SK-N-SH (cell line): ENCODE measurements at regions not wholly inside any gene's neighbourhood (a gene's known extent, or its start where the extent isn't known, plus 50 kb on each side); places are given as distances from the start of the nearest gene placed in this dataset.
A peak's percentile ranks its signal among the peaks of the same experiment; 100 is the strongest.

ENCODE experiments used
- CTCF ChIA-PET: fragments of 300-600, 350-600 bp; formaldehyde crosslinking; extraction: SDS; loops from one replicate; lab custom pipeline; 2021; lab: Yijun Ruan, JAX
- POLR2A ChIA-PET: fragments of 350-600 bp; sonication (Branson Sonifier 250); formaldehyde crosslinking; extraction: SDS; loops from one replicate; lab custom pipeline; 2020; ENCODE audit warnings: antibody characterized with exemption, inconsistent platforms; lab: Yijun Ruan, JAX
- DNase-seq: peaks from one replicate; pipeline ENCODE4 v3.0.0; 2012
- H2AFZ ChIP-seq: fragments of 200-600 bp; sonication (generic); 2 replicates; pipeline ENCODE4 v1.8.1; 2016; ENCODE audit warnings: antibody characterized with exemption, mild to moderate bottlenecking, low read depth
- H3F3A ChIP-seq: fragments of 200-600 bp; sonication (generic); replicated peaks from 2 replicates; pipeline ENCODE3; 2016; ENCODE audit warnings: antibody characterized with exemption, mild to moderate bottlenecking; ENCODE audit not compliant: insufficient read depth
- H3K27ac ChIP-seq, 2 experiments: fragments of 200-500 bp in 1 of 2; fragments of 200-600 bp in 1 of 2; sonication (Bioruptor generic) in 1 of 2; sonication (generic), shearing (Covaris generic) in 1 of 2; 2 replicates each; pipeline versions ENCODE4 v1.5.1 to v1.6.1; 2014 to 2016; ENCODE audit warnings: low read depth in 2 of 2, inconsistent platforms in 1 of 2, low read length in 1 of 2, mild to moderate bottlenecking in 1 of 2, mixed read lengths in 1 of 2
- H3K27me3 ChIP-seq: fragments of 200-600 bp; sonication (generic), shearing (Covaris generic); 2 replicates; pipeline ENCODE4 v1.6.1; 2016; ENCODE audit warnings: mixed run types; ENCODE audit not compliant: insufficient read depth
- H3K36me3 ChIP-seq, 2 experiments: fragments of 200-500 bp in 1 of 2; fragments of 200-600 bp in 1 of 2; sonication (Bioruptor generic) in 1 of 2; sonication (generic) in 1 of 2; replicated peaks in 1 of 2; 2 replicates each; pipeline versions ENCODE3 to v1.5.1; 2014 to 2016; ENCODE audit warnings: low read length in 1 of 2, mild to moderate bottlenecking in 1 of 2; ENCODE audit not compliant: insufficient read depth in 2 of 2, control insufficient read depth in 1 of 2
- H3K4me1 ChIP-seq, 2 experiments: fragments of 200-500 bp in 1 of 2; fragments of 200-600 bp in 1 of 2; sonication (Bioruptor generic) in 1 of 2; sonication (generic), shearing (Covaris generic) in 1 of 2; 2 replicates each; pipeline versions ENCODE4 v1.5.1 to v1.6.1; 2014 to 2016; ENCODE audit warnings: low read depth in 1 of 2, low read length in 1 of 2, mixed run types in 1 of 2; ENCODE audit not compliant: insufficient read depth in 2 of 2, control insufficient read depth in 1 of 2
- H3K4me2 ChIP-seq: fragments of 200-600 bp; sonication (generic), shearing (Covaris generic); 2 replicates; pipeline ENCODE4 v1.6.1; 2017; ENCODE audit warnings: mixed run types
- H3K4me3 ChIP-seq, 2 experiments: fragments of 200-500 bp in 1 of 2; fragments of 200-600 bp in 1 of 2; sonication (Bioruptor generic) in 1 of 2; sonication (generic), shearing (Covaris generic) in 1 of 2; 2 replicates each; pipeline versions ENCODE4 v1.5.1 to v1.8.1; 2014 to 2016; ENCODE audit warnings: low read depth in 2 of 2, inconsistent platforms in 1 of 2, low read length in 1 of 2, mild to moderate bottlenecking in 1 of 2, mixed read lengths in 1 of 2, moderate library complexity in 1 of 2
- H3K79me2 ChIP-seq: fragments of 200-600 bp; sonication (generic); 2 replicates; pipeline ENCODE4 v1.8.1; 2017; ENCODE audit warnings: mild to moderate bottlenecking; ENCODE audit not compliant: insufficient read depth
- H3K9ac ChIP-seq: fragments of 200-600 bp; sonication (generic); 2 replicates; pipeline ENCODE4 v1.6.1; 2017; ENCODE audit warnings: mixed run types
- H3K9me2 ChIP-seq: fragments of 200-600 bp; sonication (generic); 2 replicates; pipeline ENCODE4 v1.6.1; 2017; ENCODE audit warnings: mixed run types
- H3K9me3 ChIP-seq: fragments of 200-600 bp; sonication (generic); 2 replicates; pipeline ENCODE4 v1.6.1; 2017; ENCODE audit warnings: mixed run types, mild to moderate bottlenecking, moderate library complexity
- H4K20me1 ChIP-seq: fragments of 200-600 bp; sonication (generic); 2 replicates; pipeline ENCODE4 v1.6.1; 2017; ENCODE audit warnings: mild to moderate bottlenecking, mixed run types; ENCODE audit not compliant: insufficient read depth
- CHD2 ChIP-seq: fragments of 150-350 bp; IDR thresholded peaks from 2 replicates; pipeline ENCODE4 v1.6.1; 2018; ENCODE audit warnings: low read length; ENCODE audit not compliant: partially characterized antibody
- ELF1 ChIP-seq: IDR thresholded peaks from 2 replicates; pipeline ENCODE4 v1.4.0; 2012
- FOXM1 ChIP-seq: IDR thresholded peaks from 2 replicates; pipeline ENCODE4 v1.4.0; 2012; ENCODE audit warnings: low read depth, mild to moderate bottlenecking
- GABPA ChIP-seq: IDR thresholded peaks from 2 replicates; pipeline ENCODE4 v1.4.0; 2012; ENCODE audit warnings: low read depth, mild to moderate bottlenecking
- GATA2 ChIP-seq: sonication (generic); formaldehyde crosslinking; IDR thresholded peaks from 2 replicates; pipeline ENCODE4 v1.5.0; 2020; ENCODE audit warnings: mild to moderate bottlenecking, missing genetic modification reagents
- JUND ChIP-seq: IDR thresholded peaks from 2 replicates; pipeline ENCODE4 v1.4.0; 2012
- MXI1 ChIP-seq: IDR thresholded peaks from 2 replicates; pipeline ENCODE4 v1.6.1; 2012; ENCODE audit warnings: mild to moderate bottlenecking, low read depth, low read length, improper control_type of control experiment
- NFIC ChIP-seq: IDR thresholded peaks from 2 replicates; pipeline ENCODE4 v1.4.0; 2012; ENCODE audit warnings: borderline replicate concordance
- NRF1 ChIP-seq: IDR thresholded peaks from 2 replicates; pipeline ENCODE4 v1.6.1; 2012; ENCODE audit warnings: low read depth, mild to moderate bottlenecking, low read length
- RAD21 ChIP-seq: IDR thresholded peaks from 2 replicates; pipeline ENCODE4 v1.6.1; 2012; ENCODE audit warnings: mild to moderate bottlenecking, low read length
- RCOR1 ChIP-seq: fragments of 150-350 bp; IDR thresholded peaks from 2 replicates; pipeline ENCODE4 v1.6.1; 2017; ENCODE audit warnings: antibody characterized with exemption, low read length
- RXRA ChIP-seq: IDR thresholded peaks from 2 replicates; pipeline ENCODE4 v1.4.0; 2012; ENCODE audit warnings: low read depth, mild to moderate bottlenecking, borderline replicate concordance
- SIN3A ChIP-seq: IDR thresholded peaks from 2 replicates; pipeline ENCODE4 v1.6.1; 2012; ENCODE audit warnings: low read depth, mild to moderate bottlenecking, low read length, moderate library complexity, borderline replicate concordance
- SMC3 ChIP-seq: IDR thresholded peaks from 2 replicates; pipeline ENCODE4 v1.6.1; 2012; ENCODE audit warnings: low read depth, low read length, improper control_type of control experiment
- TAF1 ChIP-seq: IDR thresholded peaks from 2 replicates; pipeline ENCODE4 v1.6.1; 2012; ENCODE audit warnings: low read depth, mild to moderate bottlenecking, low read length, moderate library complexity, borderline replicate concordance
- TCF12 ChIP-seq: IDR thresholded peaks from 2 replicates; pipeline ENCODE4 v1.4.0; 2012
- YY1 ChIP-seq: IDR thresholded peaks from 2 replicates; pipeline ENCODE4 v1.4.0; 2012; ENCODE audit warnings: low read depth, mild to moderate bottlenecking
- WGBS: methylation state at CpG from one replicate; pipeline ENCODE4 v1.1.6; 2017; ENCODE audit warnings: low lambda C conversion rate; 5-methylcytosine and 5-hydroxymethylcytosine counted together
- TF ChIP-seq, protein P1 (sequence below): IDR thresholded peaks from 2 replicates; pipeline ENCODE4 v1.6.1; 2012; ENCODE audit warnings: mild to moderate bottlenecking, low read depth, low read length, moderate library complexity
- TF ChIP-seq, protein P2 (sequence below): fragments of 150-350 bp; IDR thresholded peaks from 2 replicates; pipeline ENCODE4 v1.6.1; 2017; ENCODE audit warnings: antibody characterized with exemption, low read length, low read depth, borderline replicate concordance
- TF ChIP-seq, protein P3 (sequence below): IDR thresholded peaks from 2 replicates; pipeline ENCODE4; 2012
- TF ChIP-seq, protein P4 (sequence below): IDR thresholded peaks from 2 replicates; pipeline ENCODE4 v1.4.0; 2012; ENCODE audit warnings: low read depth, borderline replicate concordance
- TF ChIP-seq, protein P5 (sequence below): IDR thresholded peaks from 2 replicates; pipeline ENCODE4 v1.4.0; 2012; ENCODE audit warnings: low read depth, borderline replicate concordance

DNA sequence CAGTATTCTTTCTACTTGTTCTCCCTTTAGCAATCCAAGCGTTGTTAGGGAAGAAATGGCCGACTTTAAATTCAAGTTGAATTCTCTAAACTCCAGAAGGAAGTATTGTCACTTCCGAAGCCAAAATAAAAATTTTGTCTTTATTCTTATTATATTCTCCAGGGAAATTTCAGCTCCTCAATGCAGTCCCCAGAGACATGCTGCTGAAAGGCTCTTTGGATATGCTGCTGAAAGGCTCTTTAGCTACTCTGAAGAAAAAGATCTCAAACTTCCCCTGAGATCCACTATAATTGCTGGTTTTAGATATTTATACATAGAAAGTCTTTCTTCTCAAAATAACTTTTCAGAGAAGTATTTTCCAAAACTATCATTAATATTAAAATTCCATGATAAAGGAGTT is 92.3 kb upstream of the PARP8 start:
- Histone ChIP-seq H3K36me3 (no peaks in the 10 kb centered on the region), H3K9ac (no peak overlapping the region), H4K20me1 (no peaks in the 10 kb centered on the region), H3K79me2 (no peaks in the 10 kb centered on the region), H3K4me1 (peaks cover 0 to 13% of the 10 kb centered on the region in 2 experiments; a peak in 2 of 4 replicates), H3K4me3 (no peak overlapping the region), H3K4me2 (0 out of 2 replicates have a peak overlapping the region, but pooled peaks have one; percentile 30), H3K27ac (no peak overlapping the region), H3F3A (peaks cover 7% of the 10 kb centered on the region), H2AFZ (peak overlapping the region; percentile 88), H3K27me3 (no peaks in the 10 kb centered on the region), H3K9me2 (no peaks in the 10 kb centered on the region), H3K9me3 (no peaks in the 10 kb centered on the region)
- no peak for DNase-seq
- ChIA-PET POLR2A (no interaction called here), CTCF (interaction anchor here (0.6 kb wide), 1 partner anchor 177 kb away, joined by 3 read pairs; no protein-coding TSS in a partner anchor)
- no peak for TF ChIP-seq JUND
- TF ChIP-seq NRF1 = no peak
- no peak for TF ChIP-seq RAD21
- no peak for TF ChIP-seq SIN3A
- no peak for TF ChIP-seq ELF1
- TF ChIP-seq RXRA = no peak
- TF ChIP-seq NFIC = no peak
- 53% methylated on average over 3 of the region's 3 CpGs for WGBS

DNA sequence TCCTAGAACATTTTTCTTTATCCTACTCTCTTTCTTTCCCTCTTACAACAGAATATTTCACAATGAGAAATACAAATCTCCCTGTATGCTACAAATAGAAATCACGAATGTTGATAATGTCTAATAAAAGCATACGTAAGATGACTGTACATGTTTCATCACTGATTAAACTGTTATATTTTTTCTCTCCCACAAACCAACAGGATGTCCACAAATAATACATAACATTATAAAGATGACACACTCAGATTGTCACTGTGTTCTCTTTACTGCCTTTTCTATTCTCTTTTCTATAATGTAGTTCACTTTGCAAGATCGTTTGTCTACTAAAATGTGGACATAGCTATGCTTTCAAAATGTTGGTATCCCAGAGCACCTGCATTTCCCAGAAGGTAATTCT is 90.7 kb upstream of the PARP8 start:
- CTCF ChIA-PET = no interaction called here
- TF ChIP-seq ELF1 (no peak), TCF12 (no peak), SIN3A (no peak), YY1 (no peak), JUND (no peak), FOXM1 (no peak), TAF1 (no peak), CHD2 (no peak), SMC3 (no peak), NRF1 (no peak), MXI1 (no peak), GATA2 (CRISPR knock-in tag) (no peak), GABPA (no peak), RCOR1 (no peak)
- TF ChIP-seq, protein P1, sequence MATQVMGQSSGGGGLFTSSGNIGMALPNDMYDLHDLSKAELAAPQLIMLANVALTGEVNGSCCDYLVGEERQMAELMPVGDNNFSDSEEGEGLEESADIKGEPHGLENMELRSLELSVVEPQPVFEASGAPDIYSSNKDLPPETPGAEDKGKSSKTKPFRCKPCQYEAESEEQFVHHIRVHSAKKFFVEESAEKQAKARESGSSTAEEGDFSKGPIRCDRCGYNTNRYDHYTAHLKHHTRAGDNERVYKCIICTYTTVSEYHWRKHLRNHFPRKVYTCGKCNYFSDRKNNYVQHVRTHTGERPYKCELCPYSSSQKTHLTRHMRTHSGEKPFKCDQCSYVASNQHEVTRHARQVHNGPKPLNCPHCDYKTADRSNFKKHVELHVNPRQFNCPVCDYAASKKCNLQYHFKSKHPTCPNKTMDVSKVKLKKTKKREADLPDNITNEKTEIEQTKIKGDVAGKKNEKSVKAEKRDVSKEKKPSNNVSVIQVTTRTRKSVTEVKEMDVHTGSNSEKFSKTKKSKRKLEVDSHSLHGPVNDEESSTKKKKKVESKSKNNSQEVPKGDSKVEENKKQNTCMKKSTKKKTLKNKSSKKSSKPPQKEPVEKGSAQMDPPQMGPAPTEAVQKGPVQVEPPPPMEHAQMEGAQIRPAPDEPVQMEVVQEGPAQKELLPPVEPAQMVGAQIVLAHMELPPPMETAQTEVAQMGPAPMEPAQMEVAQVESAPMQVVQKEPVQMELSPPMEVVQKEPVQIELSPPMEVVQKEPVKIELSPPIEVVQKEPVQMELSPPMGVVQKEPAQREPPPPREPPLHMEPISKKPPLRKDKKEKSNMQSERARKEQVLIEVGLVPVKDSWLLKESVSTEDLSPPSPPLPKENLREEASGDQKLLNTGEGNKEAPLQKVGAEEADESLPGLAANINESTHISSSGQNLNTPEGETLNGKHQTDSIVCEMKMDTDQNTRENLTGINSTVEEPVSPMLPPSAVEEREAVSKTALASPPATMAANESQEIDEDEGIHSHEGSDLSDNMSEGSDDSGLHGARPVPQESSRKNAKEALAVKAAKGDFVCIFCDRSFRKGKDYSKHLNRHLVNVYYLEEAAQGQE = no peak
- TF ChIP-seq, protein P2, sequence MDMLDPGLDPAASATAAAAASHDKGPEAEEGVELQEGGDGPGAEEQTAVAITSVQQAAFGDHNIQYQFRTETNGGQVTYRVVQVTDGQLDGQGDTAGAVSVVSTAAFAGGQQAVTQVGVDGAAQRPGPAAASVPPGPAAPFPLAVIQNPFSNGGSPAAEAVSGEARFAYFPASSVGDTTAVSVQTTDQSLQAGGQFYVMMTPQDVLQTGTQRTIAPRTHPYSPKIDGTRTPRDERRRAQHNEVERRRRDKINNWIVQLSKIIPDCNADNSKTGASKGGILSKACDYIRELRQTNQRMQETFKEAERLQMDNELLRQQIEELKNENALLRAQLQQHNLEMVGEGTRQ = no peak
- TF ChIP-seq, protein P3, sequence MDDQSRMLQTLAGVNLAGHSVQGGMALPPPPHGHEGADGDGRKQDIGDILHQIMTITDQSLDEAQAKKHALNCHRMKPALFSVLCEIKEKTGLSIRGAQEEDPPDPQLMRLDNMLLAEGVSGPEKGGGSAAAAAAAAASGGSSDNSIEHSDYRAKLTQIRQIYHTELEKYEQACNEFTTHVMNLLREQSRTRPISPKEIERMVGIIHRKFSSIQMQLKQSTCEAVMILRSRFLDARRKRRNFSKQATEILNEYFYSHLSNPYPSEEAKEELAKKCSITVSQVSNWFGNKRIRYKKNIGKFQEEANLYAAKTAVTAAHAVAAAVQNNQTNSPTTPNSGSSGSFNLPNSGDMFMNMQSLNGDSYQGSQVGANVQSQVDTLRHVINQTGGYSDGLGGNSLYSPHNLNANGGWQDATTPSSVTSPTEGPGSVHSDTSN = no peak
- TF ChIP-seq, protein P4, sequence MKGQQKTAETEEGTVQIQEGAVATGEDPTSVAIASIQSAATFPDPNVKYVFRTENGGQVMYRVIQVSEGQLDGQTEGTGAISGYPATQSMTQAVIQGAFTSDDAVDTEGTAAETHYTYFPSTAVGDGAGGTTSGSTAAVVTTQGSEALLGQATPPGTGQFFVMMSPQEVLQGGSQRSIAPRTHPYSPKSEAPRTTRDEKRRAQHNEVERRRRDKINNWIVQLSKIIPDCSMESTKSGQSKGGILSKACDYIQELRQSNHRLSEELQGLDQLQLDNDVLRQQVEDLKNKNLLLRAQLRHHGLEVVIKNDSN = no peak
- TF ChIP-seq, protein P5, sequence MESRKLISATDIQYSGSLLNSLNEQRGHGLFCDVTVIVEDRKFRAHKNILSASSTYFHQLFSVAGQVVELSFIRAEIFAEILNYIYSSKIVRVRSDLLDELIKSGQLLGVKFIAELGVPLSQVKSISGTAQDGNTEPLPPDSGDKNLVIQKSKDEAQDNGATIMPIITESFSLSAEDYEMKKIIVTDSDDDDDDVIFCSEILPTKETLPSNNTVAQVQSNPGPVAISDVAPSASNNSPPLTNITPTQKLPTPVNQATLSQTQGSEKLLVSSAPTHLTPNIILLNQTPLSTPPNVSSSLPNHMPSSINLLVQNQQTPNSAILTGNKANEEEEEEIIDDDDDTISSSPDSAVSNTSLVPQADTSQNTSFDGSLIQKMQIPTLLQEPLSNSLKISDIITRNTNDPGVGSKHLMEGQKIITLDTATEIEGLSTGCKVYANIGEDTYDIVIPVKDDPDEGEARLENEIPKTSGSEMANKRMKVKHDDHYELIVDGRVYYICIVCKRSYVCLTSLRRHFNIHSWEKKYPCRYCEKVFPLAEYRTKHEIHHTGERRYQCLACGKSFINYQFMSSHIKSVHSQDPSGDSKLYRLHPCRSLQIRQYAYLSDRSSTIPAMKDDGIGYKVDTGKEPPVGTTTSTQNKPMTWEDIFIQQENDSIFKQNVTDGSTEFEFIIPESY = no peak

More for the DNA sequence above, 90.7 kb upstream of the PARP8 start:
- WGBS = 54% methylated on average over 3 of the region's 3 CpGs
- H3K4me1 ChIP-seq = peaks cover 0 to 13% of the 10 kb centered on the region in 2 experiments; a peak in 2 of 4 replicates
- H3K9ac ChIP-seq = no peak overlapping the region
- H3K36me3 ChIP-seq = no peaks in the 10 kb centered on the region
- peaks cover 7% of the 10 kb centered on the region for H3F3A ChIP-seq
- H3K9me3 ChIP-seq = no peaks in the 10 kb centered on the region; the same call in 1 of the 2 replicates
- 0 out of 4 replicates have a peak overlapping the region, but pooled peaks of 1 of the 2 experiments have one; percentile 13 for H3K4me3 ChIP-seq
- DNase-seq = no peak
- H4K20me1 ChIP-seq = no peaks in the 10 kb centered on the region
- no peaks in the 10 kb centered on the region for H3K9me2 ChIP-seq
- no peaks in the 10 kb centered on the region for H3K79me2 ChIP-seq
- peak overlapping the region; percentile 5; the same call in 1 of the 2 replicates for H3K4me2 ChIP-seq
- H3K27ac ChIP-seq = no peak overlapping the region
- H3K27me3 ChIP-seq = no peaks in the 10 kb centered on the region
- H2AFZ ChIP-seq = peak overlapping the region; percentile 52; the same call in 1 of the 2 replicates
- POLR2A ChIA-PET = no interaction called here
